IPS-18a (cell line): ENCODE measurements at regions not wholly inside any gene's neighbourhood (a gene's known extent, or its start where the extent isn't known, plus 50 kb on each side); places are given as distances from the start of the nearest gene placed in this dataset.

ENCODE experiments used
- H3K27ac ChIP-seq: one replicate; pipeline ENCODE4 v1.5.1; 2013; ENCODE audit warnings: low read length
- H3K27me3 ChIP-seq: one replicate; pipeline ENCODE4 v1.6.1; 2013; ENCODE audit warnings: mild to moderate bottlenecking, low read length; ENCODE audit not compliant: control insufficient read depth, insufficient read depth
- H3K36me3 ChIP-seq: one replicate; pipeline ENCODE4 v1.6.1; 2013; ENCODE audit warnings: low read depth, low read length; ENCODE audit not compliant: control insufficient read depth
- H3K4me1 ChIP-seq: one replicate; pipeline ENCODE4 v1.6.1; 2013; ENCODE audit warnings: low read depth, low read length; ENCODE audit not compliant: control insufficient read depth
- H3K4me3 ChIP-seq: one replicate; pipeline ENCODE4 v1.5.1; 2013; ENCODE audit warnings: low read length
- H3K9ac ChIP-seq: one replicate; pipeline ENCODE4 v1.6.1; 2013; ENCODE audit warnings: mild to moderate bottlenecking, low read length, moderate library complexity
- H3K9me3 ChIP-seq: one replicate; pipeline ENCODE4 v1.6.1; 2013; ENCODE audit warnings: low read depth, low read length; ENCODE audit not compliant: control insufficient read depth

GRCh38 chr7:108997480-108997879 lies 427.8 kb downstream of the DNAJB9 start:
- Histone ChIP-seq H3K36me3 (no peaks in the 10 kb centered on the region), H3K27ac (no peak overlapping the region), H3K9ac (no peak overlapping the region), H3K9me3 (no peaks in the 10 kb centered on the region), H3K27me3 (no peaks in the 10 kb centered on the region), H3K4me3 (no peak overlapping the region), H3K4me1 (peaks cover 8% of the 10 kb centered on the region)

- Histone ChIP-seq H3K9me3 (no peaks in the 10 kb centered on the region), H3K27me3 (no peaks in the 10 kb centered on the region), H3K9ac (no peak overlapping the region), H3K4me1 (peaks cover 5% of the 10 kb centered on the region), H3K36me3 (no peaks in the 10 kb centered on the region), H3K27ac (no peak overlapping the region), H3K4me3 (no peak overlapping the region)
These were observed 434.1 kb downstream of the DNAJB9 start for GRCh38 chr7:109003742-109004141.

GRCh38 chr7:109009636-109010035 lies 440.0 kb downstream of the DNAJB9 start:
- no peaks in the 10 kb centered on the region for H3K9me3 ChIP-seq
- no peaks in the 10 kb centered on the region for H3K27me3 ChIP-seq
- H3K4me3 ChIP-seq: no peak overlapping the region
- H3K9ac ChIP-seq: no peak overlapping the region
- no peaks in the 10 kb centered on the region for H3K4me1 ChIP-seq
- no peak overlapping the region for H3K27ac ChIP-seq
- no peaks in the 10 kb centered on the region for H3K36me3 ChIP-seq

GRCh38 chr7:109020251-109020650 lies 450.6 kb downstream of the DNAJB9 start:
- H3K9ac ChIP-seq: no peak overlapping the region
- no peaks in the 10 kb centered on the region for H3K9me3 ChIP-seq
- H3K27me3 ChIP-seq: no peaks in the 10 kb centered on the region
- no peaks in the 10 kb centered on the region for H3K4me1 ChIP-seq
- no peak overlapping the region for H3K27ac ChIP-seq
- H3K4me3 ChIP-seq: no peak overlapping the region
- H3K36me3 ChIP-seq: no peaks in the 10 kb centered on the region

GRCh38 chr7:109021390-109021789 lies 451.7 kb downstream of the DNAJB9 start:
- H3K9ac ChIP-seq: no peak overlapping the region
- H3K9me3 ChIP-seq: no peaks in the 10 kb centered on the region
- no peaks in the 10 kb centered on the region for H3K36me3 ChIP-seq
- no peak overlapping the region for H3K27ac ChIP-seq
- no peaks in the 10 kb centered on the region for H3K4me1 ChIP-seq
- H3K27me3 ChIP-seq: no peaks in the 10 kb centered on the region
- no peak overlapping the region for H3K4me3 ChIP-seq

GRCh38 chr7:109029866-109030265 lies 460.2 kb downstream of the DNAJB9 start:
- Histone ChIP-seq H3K9ac (no peak overlapping the region), H3K4me1 (no peaks in the 10 kb centered on the region), H3K27me3 (no peaks in the 10 kb centered on the region), H3K9me3 (no peaks in the 10 kb centered on the region), H3K4me3 (no peak overlapping the region), H3K36me3 (no peaks in the 10 kb centered on the region), H3K27ac (no peak overlapping the region)

GRCh38 chr7:109044691-109045090 lies 475.0 kb downstream of the DNAJB9 start:
- Histone ChIP-seq H3K9ac (no peak overlapping the region), H3K27me3 (no peaks in the 10 kb centered on the region), H3K4me3 (no peak overlapping the region), H3K36me3 (no peaks in the 10 kb centered on the region), H3K27ac (no peak overlapping the region), H3K9me3 (no peaks in the 10 kb centered on the region), H3K4me1 (no peaks in the 10 kb centered on the region)

- Histone ChIP-seq H3K9me3 (no peaks in the 10 kb centered on the region), H3K27ac (no peak overlapping the region), H3K36me3 (no peaks in the 10 kb centered on the region), H3K9ac (no peak overlapping the region), H3K27me3 (no peaks in the 10 kb centered on the region), H3K4me3 (no peak overlapping the region), H3K4me1 (no peaks in the 10 kb centered on the region)
These were observed 479.7 kb downstream of the DNAJB9 start for GRCh38 chr7:109049366-109049765.

GRCh38 chr7:109059089-109059488 lies 489.4 kb downstream of the DNAJB9 start:
- no peak overlapping the region for H3K9ac ChIP-seq
- no peak overlapping the region for H3K4me3 ChIP-seq
- no peaks in the 10 kb centered on the region for H3K9me3 ChIP-seq
- H3K27me3 ChIP-seq: no peaks in the 10 kb centered on the region
- H3K27ac ChIP-seq: no peak overlapping the region
- H3K36me3 ChIP-seq: no peaks in the 10 kb centered on the region
- peaks cover 6% of the 10 kb centered on the region for H3K4me1 ChIP-seq

- Histone ChIP-seq H3K36me3 (no peaks in the 10 kb centered on the region), H3K9me3 (no peaks in the 10 kb centered on the region)
These were observed 493.1 kb downstream of the DNAJB9 start for GRCh38 chr7:109062798-109063197.

GRCh38 chr7:109073543-109073942 lies 503.9 kb downstream of the DNAJB9 start:
- Histone ChIP-seq H3K36me3 (no peaks in the 10 kb centered on the region), H3K27ac (no peak overlapping the region), H3K9ac (no peak overlapping the region), H3K27me3 (no peaks in the 10 kb centered on the region), H3K4me1 (peaks cover 10% of the 10 kb centered on the region), H3K9me3 (no peaks in the 10 kb centered on the region), H3K4me3 (no peak overlapping the region)

More at GRCh38 chr7:109062798-109063197, 493.1 kb downstream of the DNAJB9 start:
- no peak overlapping the region for H3K9ac ChIP-seq
- H3K4me1 ChIP-seq: peaks cover 6% of the 10 kb centered on the region
- H3K27ac ChIP-seq: no peak overlapping the region
- H3K27me3 ChIP-seq: no peaks in the 10 kb centered on the region
- H3K4me3 ChIP-seq: no peak overlapping the region

- Histone ChIP-seq H3K4me3 (no peak overlapping the region), H3K9ac (no peak overlapping the region), H3K9me3 (no peaks in the 10 kb centered on the region), H3K36me3 (no peaks in the 10 kb centered on the region), H3K27ac (no peak overlapping the region), H3K27me3 (no peaks in the 10 kb centered on the region), H3K4me1 (peaks cover 10% of the 10 kb centered on the region)
These were observed 506.8 kb downstream of the DNAJB9 start for GRCh38 chr7:109076396-109076972.
